Stimulated activated CD8-positive, alpha-beta memory T cell treated with anti-CD3 and anti-CD28 coated beads, Interleukin-4, amount 100 ng/mL, for 24 hours (primary cell): ENCODE measurements at regions not wholly inside any gene's neighbourhood (a gene's known extent, or its start where the extent isn't known, plus 50 kb on each side); places are given as distances from the start of the nearest gene placed in this dataset.
"Not testable (repeated sequence)": the region's sequence is repeated elsewhere in the genome, so short reads cannot be mapped to it uniquely, and the experiment has no call there.

ENCODE experiments used
- DNase-seq: peaks from one replicate; pipeline ENCODE4 v3.0.0-alpha.2; 2020; ENCODE audit warnings: low read depth

DNA sequence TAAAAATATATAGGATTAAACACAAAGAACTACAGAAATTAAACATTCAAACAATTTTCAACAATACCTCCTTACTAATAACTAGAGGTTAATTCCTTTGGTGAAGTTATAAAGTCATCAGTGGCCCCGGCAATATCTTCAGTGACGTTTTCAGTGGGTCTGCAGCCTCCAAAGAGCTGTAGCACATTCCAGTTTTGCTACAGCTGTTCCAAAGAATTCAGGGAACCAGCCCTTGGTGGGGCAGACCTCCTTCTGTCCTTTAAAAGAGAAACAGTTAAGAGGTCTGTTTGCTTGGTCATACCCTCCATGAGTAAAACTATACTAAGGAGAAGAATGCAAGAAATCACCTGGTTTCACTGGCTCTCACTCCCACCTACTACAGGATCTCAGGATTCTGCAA lies 99.2 kb upstream of the ZDHHC17 start:
- no peak for DNase-seq

DNA sequence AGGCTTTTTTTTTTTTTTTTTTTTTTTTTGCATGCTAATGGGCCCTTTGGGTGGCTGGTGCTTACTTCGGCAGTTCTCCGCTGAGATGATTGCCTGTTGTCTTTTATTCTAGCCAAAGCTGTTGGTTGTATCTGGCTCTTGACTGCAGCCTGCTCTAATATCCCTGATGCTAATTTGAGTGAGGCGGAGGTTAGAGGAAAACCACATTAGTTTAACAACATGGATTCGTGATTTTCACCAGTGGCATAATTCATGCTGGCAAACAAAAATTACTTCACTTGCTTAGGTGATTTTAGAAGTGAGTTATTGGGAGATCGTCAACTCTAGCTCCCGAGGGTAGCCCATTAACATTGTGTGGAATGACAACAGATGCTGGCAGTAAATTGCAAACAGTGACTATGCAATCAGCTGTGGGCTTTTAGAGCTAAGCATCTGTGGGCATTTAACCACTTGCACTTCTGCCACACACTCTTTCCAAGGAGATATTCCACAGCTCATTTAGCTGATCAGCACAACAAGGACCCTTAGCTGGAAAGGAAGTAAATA lies 97.6 kb upstream of the ZDHHC17 start:
- no peak for DNase-seq

DNA sequence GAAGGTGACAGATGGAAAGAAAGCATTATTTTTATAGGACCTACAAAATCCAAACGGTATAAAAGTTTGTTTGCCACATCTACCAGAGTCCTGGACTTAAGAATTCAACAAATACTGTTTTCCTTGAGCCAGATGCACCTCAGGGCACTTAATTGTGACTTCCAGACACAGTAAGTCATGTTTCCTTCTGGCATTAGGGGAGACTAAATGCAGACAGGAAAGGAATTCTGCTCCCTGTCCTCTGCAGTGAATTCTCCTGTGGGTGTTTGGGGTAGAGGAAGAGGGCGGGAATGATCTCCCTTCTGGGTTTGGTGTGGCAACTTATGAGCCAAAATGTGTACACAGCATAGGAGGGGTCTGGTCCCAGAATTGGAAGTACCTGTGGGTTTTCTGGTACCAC lies 93.9 kb upstream of the ZDHHC17 start:
- DNase-seq = no peak

DNA sequence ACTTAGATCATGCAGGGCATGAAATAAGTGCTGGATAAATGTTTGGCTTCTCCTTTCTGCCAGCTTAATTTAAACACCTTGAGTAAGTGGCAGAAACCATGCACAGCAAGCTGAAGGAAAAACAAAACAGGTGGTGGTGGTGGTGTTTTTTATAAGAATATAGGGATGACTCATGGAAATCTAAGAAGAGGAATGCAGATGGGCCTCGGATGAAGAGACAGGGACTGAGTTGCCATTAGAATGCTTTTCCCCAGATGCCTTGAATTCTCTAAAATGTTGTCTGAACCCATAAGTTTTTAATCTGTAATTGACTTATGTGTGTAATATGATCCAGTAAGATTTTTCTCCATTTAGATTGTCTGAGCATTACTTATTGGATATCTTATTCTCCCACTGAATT lies 93.1 kb upstream of the ZDHHC17 start:
- no peak for DNase-seq

DNA sequence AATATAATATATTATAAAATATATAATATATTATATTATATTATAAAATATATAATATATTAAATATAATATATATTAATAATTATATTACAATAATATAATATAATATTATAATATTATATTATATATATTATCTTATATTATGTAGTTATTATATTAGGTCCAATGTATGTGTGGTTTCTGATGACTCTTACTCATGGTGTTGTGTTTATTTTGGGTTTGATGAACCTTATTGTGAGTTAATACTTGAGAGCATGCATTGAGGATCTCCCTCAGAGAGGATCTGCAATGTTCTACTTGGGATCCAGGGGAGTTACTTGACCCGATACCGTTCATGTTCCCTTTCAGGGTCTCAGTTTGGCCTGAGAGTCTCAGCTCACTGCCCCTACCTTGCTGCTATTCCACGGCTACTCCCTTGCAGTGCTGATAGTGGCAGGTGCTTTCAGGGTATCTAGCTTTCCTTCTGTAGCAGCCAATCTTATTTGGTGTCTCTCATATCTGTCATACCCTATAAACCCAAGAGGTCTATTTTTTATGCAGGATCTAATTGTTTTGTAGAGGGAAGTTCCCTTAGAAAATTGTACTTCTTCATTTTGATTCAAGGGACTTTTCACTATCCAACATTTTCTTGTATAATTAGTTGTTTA lies 89.1 kb upstream of the ZDHHC17 start:
- no peak for DNase-seq

DNA sequence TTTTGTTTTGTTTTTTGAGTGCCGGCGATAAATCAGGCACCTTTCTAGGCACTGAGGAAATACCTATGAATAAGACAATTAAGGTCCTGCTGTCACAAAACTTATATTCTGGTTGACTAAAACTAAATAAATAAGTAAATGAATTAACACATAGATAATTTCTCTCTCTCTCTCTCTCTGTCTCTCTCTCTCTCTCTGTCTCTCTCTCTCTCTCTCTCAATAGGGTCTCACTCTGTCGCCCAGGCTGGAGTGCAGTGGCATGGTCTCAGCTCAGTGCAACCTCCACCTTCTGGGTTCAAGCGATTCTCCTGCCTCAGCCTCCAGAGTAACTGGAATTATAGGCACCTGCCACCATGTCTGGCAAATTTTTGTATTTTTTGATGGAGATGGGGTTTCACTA lies 87.7 kb upstream of the ZDHHC17 start:
- DNase-seq = not testable (repeated sequence)

DNA sequence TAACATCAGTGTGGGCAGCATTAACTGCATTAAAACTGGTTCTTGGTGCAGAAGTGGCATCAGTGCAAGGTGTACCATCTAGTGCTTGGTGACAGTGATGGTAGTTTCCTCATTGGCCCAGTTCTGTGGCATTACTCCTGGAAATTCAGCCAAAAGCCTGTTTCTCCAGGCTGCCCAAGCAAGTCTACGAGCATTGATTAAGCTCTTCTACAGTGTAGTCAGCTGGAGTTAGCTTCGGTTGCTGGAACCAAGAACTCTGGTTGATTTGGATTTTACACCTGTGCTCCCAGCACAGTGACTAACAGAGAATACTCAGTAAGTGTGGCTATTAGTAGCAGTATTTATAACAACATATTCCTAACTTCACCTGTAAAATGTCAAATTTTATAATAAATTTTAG lies 84.9 kb upstream of the ZDHHC17 start:
- DNase-seq = no peak

DNA sequence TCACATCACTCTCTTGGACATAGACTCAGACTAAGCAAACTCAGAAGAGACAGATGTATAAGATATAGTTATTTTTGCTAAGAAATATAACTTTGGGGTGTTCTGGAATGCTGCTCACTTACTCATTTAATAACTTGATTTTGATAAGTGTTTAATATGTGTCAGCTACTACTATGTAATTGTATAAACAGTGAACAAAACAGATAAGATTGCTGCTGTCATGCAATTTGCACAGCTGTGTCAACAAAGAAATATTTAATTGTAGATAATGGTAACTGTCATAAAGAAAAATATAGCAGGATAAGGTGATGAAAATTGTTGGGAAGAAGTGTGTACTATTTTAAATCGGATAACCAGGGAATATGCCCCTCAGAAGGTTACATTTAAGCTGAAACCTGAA lies 84.1 kb upstream of the ZDHHC17 start:
- no peak for DNase-seq

DNA sequence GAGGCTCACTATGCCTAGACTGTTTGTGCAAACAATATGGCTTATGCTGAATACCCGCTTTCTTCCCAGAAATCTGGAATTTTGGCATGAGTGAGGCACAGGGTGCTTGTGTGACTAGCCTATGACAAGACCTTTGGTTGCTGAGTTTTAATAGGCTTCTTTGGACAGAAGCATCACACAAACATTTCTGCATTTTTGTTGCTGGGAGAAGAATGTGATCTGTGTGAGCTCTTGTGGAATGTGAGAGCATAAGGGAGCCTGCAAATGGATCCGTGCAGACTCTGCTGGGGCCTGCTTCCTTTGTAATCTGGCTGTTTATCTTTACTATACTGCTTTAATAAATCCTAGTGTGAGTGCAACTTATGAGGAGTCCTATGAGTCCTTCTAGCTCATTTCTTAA lies 83.0 kb upstream of the ZDHHC17 start:
- no peak for DNase-seq

DNA sequence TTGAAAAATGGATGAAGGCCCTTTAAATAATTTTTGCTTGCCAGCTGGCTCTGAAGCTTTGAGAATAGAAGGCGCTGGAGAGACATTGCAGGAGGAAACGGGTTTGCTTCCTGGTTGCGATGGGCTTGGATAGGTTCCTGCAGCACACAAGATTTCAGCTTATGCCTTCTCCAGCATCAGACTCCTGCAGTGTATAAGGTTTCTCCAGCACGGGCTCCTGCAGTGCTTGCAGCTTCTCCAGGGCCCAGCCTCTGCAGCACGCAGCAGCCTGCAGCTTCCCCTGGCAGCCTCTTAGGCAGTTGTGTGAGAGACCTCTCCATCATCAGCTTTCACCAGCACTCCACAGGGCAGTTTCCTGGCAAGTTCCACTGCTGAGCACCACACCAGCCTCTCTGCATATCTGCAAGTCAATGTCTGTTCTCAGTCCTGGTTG lies 78.7 kb upstream of the ZDHHC17 start:
- DNase-seq = no peak

DNA sequence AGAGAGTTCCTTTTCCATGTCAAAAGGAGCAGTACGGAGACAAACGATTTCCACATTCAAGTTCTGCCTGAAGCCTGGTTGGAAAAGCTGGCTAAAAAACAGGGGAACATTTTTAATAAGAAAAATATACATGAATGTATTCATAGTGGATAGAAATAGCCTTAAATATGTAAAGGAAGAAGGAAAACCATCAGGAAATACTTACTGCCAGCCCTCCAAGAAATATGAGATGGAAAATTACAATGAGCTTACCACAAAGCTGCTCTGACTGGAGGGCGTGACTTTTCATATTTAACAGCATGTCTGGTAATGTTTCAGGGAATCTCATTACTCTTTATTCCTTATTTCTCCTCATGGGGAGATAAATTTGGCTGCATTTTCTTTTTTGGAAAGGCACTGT lies 75.9 kb upstream of the ZDHHC17 start:
- DNase-seq = no peak

DNA sequence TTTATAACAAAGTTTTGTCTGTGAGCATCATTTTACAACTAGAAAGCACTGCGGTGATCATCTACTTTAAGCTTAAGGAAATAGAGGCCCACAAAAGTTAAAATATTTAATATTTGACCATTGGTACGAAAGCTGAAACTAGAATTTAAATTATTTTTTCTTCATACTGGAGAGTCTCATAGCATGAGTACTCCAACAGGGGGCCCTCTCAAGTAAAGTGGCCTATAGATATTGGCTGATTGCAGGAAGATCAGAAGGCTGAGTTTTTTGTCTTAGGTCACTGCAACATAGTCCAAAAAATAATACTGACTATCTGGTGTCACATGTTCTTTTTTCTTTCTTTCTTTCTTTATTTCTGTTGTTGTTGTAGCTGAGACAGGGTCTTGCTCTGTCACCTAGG lies 75.3 kb upstream of the ZDHHC17 start:
- DNase-seq = no peak

DNA sequence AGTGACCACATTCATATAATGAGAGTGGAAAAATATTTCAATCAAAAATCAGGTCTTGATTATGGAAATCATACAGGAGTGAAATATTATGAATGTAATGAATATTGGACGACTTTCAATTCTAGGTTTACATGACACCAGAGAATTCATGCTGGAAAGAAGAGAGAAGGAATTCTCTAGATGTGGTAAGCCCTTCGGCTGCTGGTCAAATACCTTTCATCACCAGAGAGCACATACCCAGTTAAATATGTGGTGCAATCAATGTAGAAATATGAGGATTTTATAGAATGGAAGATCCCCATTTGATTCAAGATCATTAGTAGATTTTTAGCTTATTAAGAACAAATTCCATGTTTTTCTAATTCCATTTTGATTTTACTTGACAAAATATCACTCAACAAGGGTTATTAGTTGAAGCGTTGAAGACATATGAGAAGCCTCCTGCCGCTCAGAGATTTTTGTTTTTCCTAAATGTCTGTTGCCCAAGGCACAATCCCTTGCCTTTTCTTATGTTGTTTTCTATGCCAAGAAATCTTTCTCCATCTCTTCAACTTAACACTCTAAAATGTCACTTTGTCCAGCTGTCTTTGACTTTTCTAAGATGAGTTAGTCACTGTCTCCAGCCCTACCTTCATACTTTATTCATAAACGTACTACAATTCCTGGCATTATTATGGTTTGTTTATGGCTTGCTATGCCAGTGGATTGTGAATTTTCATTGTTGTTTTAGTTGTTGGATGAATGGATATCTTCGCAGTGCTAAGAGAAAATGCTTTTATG lies 72.8 kb upstream of the ZDHHC17 start:
- DNase-seq = no peak

DNA sequence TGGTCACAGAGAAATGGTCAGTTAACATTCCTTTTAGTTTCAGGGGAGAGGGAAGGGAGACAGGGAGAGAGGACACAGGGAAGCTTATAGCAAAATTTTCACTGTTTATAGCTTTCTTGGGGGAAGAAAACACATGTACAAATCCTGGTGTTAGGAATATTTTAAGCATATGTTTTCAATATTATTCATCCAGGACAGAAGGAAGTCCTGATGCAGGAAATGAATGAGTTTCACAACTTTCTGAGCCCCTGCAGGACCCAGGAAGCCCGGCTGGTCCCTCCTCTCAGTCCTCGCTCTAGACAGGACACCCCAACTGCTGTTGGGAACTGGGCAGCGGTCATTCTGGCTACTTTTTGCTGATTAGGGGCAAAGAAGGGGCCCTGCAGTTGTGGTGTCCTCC lies 71.1 kb upstream of the ZDHHC17 start:
- no peak for DNase-seq

DNA sequence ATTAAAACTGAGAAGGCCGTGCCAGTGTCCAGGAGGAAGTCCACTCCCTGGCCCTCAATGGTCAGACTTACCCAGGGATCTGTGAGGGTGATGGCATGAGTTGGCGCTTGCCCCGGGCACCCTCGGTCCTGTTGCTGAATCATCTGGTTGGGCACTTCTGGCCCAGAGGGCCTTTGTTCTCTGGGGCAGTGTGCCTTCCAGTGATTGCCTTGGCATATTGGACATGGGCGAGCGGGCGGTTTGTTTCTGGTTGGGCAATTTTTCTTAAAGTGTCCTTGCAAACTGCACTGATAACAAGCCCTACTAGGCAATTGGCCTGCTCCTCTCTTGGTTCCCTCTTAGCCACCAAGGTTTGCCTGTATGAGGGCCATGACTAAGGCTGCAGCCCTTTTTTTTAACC lies 69.5 kb upstream of the ZDHHC17 start:
- no peak for DNase-seq

DNA sequence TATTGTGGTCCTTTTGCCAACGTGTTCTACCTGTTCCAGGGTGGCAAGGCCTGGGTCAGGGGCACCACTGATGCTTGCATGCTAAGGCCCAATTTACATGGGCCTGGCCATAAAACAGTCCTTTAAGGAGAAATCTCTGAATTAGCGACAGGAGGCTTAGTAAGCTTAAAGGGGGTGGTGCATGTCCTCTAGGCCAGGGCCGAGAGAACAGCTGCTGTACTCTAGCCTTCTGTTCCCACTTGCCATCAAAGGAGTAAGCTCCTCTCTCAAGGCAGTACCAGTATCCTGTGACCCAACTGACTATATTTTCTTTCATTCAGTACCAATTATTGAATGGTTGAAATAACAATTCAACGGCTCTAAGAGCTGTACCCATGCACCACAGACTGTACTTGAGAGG lies 67.7 kb upstream of the ZDHHC17 start:
- no peak for DNase-seq

DNA sequence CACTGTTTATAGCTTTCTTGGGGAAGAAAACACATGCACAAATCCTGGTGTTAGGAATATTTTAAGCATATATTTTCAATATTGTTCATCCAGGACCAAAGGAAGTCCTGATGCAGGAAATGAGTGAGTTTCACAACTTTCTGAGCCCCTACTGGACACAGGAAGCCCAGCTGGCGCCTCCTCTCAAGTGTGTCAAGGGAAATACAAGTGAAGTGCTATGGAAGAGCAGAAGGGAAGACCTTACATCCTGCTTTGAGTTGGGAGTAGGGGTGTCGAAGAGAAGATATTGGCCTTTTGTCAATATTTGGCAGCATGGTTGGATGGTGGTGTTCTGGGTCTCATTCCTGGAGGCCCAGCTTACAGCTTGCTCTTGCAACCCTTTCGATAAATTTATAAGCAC lies 66.1 kb upstream of the ZDHHC17 start:
- DNase-seq = no peak

DNA sequence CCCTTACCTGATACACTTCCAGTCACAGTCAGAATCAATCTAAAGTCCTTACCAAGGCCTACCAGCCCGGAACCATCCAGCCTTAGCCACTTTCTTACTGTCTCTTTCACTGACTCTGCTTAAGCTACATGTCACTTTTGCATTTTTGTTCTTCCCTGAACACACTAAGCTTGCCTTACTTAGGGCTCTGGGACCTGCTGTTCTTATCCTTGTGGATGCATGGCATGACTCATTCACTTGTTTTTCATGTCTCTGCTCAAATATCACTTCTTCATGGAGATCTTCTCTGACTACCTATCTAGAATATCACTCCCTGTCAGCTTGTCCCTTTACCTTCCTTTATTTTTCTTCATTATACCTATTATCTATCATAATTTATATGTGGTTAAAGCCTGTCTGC lies 65.6 kb upstream of the ZDHHC17 start:
- no peak for DNase-seq

DNA sequence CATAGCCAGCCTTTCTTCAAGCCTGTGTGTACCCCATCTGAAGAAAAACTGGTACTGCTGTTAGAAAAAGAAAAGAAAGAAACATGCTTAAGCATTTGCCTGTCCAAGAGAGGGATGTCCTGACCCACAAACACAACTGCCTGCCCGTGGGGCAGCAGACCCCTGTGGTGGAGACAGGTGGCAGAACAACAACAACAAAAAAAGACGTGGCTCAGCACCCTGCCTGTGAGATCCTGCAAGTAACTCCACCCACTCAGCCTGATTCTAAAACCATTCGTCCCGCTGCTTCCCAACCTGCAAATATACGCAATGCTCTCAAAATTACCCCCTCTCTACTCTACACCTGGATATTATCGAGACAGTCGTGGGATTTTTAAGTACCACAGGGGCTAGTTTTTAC lies 64.9 kb upstream of the ZDHHC17 start:
- no peak for DNase-seq

DNA sequence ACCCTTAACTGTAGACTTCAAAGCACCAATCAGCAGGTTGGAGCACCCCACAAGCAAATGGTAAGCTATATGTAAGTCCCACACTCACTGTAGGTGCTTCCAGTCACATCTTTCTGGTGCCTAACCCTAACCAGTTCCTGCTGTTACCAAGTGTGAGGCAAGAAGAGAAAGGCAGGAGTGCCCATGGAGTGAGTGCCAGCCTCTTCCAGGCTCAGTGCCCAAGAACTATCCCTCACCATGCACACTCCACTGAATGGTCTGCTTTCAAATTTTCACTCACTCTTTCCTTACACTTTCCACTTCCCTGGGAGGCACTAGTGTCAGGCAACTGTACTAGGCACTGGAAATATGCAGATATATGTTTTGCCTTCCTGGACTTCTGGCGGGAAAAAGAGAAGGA lies 62.2 kb upstream of the ZDHHC17 start:
- no peak for DNase-seq

DNA sequence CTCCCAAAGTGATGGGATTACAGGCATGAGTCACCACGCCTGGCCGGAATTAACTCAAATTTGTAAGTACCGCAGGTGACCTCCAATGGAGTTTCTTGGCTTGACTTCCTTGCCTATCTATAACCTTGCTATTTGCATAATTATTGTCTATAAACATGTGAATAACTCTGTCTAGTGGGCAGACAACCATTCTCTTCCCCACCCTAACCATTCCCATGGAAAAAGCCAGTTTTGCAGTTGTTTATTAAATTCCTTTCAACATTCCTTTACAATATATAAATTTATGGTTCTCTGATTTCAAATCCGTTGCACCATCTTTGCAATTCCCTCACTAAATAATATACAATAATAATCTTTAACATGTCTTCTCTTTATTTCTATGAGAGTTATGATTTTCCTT lies 61.0 kb upstream of the ZDHHC17 start:
- no peak for DNase-seq

DNA sequence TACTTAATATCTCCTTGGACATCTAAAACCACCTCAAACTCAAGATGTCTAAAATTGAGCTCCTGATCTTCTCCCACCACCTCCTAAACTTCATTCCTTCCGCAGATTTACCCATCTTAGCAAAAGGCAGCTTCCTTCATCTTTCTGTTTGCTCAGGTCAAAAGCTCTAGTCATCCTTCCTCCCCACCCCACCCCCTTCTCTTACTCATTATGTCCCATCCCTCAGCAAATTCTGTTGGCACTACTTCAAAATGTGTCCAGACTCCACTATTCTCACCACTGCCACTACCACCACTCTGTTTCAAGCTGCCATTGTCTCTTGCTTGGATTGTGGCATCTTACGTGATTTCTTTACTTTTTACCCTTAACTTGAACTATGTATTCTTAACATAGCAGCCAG lies 59.2 kb upstream of the ZDHHC17 start:
- DNase-seq = no peak

DNA sequence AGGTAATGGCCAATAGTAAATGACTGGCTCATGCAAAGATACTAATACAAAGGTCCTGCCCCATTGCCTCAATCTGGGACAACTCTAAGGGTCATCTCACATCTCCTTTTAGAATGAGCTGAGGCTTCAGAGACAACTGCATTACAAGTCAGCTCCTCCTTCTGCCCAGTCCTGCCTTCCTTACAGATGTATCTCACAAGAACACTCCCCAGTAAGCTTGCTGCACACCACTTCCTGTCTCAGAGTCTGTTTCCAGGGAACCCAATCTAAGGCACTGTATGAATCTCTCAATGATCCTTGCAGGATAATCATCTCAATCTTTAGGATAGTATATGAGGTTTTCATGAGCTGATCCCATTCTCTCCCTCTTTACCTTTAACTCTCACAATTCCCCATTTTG lies 57.8 kb upstream of the ZDHHC17 start:
- DNase-seq = no peak

DNA sequence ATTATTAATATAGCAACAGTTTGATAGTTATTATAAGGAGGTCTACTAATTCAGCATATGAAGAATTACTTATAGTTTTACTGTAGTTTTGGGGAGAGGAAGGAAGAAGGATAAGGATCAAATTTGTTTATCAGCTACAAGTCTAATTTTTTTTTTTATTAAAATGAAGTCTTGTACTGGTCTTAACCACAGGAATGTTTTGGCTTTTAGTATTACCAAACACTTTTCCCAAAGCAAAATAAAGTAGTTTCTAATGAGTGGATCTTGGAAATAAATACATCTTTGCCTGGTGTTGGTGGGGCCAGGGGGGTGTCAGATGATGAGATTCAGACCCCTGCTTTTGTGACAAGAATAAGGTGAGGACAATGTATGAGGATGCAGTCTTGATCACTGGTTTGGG lies 57.2 kb upstream of the ZDHHC17 start:
- no peak for DNase-seq
